H9 (cell line): ENCODE measurements at regions not wholly inside any gene's neighbourhood (a gene's known extent, or its start where the extent isn't known, plus 50 kb on each side); places are given as distances from the start of the nearest gene placed in this dataset.

Experiments used
- DNase-seq: peaks from one replicate; pipeline ENCODE4 v3.0.0-alpha.2; 2017
- H2AFZ ChIP-seq: one replicate; pipeline ENCODE4 v1.6.1; 2013; ENCODE audit warnings: mild to moderate bottlenecking, low read length, control low read depth, moderate library complexity
- H2AK5ac ChIP-seq: 2 replicates; pipeline ENCODE4 v1.6.1; 2013; ENCODE audit warnings: low read length, control low read depth, mixed read lengths; ENCODE audit not compliant: insufficient read length
- H2BK120ac ChIP-seq: one replicate; pipeline ENCODE4 v1.6.1; 2013; ENCODE audit warnings: low read depth, mild to moderate bottlenecking, low read length, control low read depth, inconsistent platforms; ENCODE audit not compliant: poor library complexity, severe bottlenecking
- H2BK12ac ChIP-seq: 2 replicates; pipeline ENCODE4 v1.6.1; 2013; ENCODE audit warnings: low read length, control low read depth, mixed read lengths, low read depth; ENCODE audit not compliant: insufficient read length
- H2BK15ac ChIP-seq: 2 replicates; pipeline ENCODE4 v1.6.1; 2013; ENCODE audit warnings: low read depth, low read length, control low read depth
- H2BK20ac ChIP-seq: one replicate; pipeline ENCODE4 v1.6.1; 2013; ENCODE audit warnings: low read depth, mild to moderate bottlenecking, low read length, control low read depth, inconsistent platforms; ENCODE audit not compliant: poor library complexity, severe bottlenecking
- H2BK5ac ChIP-seq: 2 replicates; pipeline ENCODE4 v1.6.1; 2013; ENCODE audit warnings: low read length, control low read depth, mixed read lengths; ENCODE audit not compliant: insufficient read length
- H3K14ac ChIP-seq: 2 replicates; pipeline ENCODE4 v1.6.1; 2013; ENCODE audit warnings: low read length, control low read depth; ENCODE audit not compliant: insufficient read depth
- H3K18ac ChIP-seq: 2 replicates; pipeline ENCODE4 v1.6.1; 2013; ENCODE audit warnings: low read depth, mild to moderate bottlenecking, mixed read lengths, low read length, control low read depth; ENCODE audit not compliant: insufficient read length
- H3K23ac ChIP-seq: 2 replicates; pipeline ENCODE4 v1.6.1; 2013; ENCODE audit warnings: low read length, control low read depth, mixed read lengths, low read depth; ENCODE audit not compliant: insufficient read length
- H3K23me2 ChIP-seq: 2 replicates; pipeline ENCODE4 v1.6.1; 2013; ENCODE audit warnings: low read depth, mild to moderate bottlenecking, mixed read lengths, low read length, control low read depth; ENCODE audit not compliant: insufficient read length, poor library complexity, severe bottlenecking
- H3K27ac ChIP-seq: 2 replicates; pipeline ENCODE4 v1.5.1; 2013; ENCODE audit warnings: low read length, control low read depth, mixed read lengths, low read depth; ENCODE audit not compliant: insufficient read length
- H3K27me3 ChIP-seq: 2 replicates; pipeline ENCODE4 v1.6.1; 2013; ENCODE audit warnings: low read length, control low read depth, inconsistent platforms; ENCODE audit not compliant: insufficient read depth
- H3K4ac ChIP-seq: 2 replicates; pipeline ENCODE4 v1.6.1; 2013; ENCODE audit warnings: low read depth, mild to moderate bottlenecking, control low read depth, inconsistent platforms, low read length, moderate library complexity
- H3K4me1 ChIP-seq: 2 replicates; pipeline ENCODE4 v1.6.1; 2013; ENCODE audit warnings: low read length, control low read depth, inconsistent platforms; ENCODE audit not compliant: insufficient read depth
- H3K4me2 ChIP-seq: 2 replicates; pipeline ENCODE4 v1.6.1; 2013; ENCODE audit warnings: low read length, control low read depth, mixed read lengths; ENCODE audit not compliant: insufficient read length, insufficient read depth
- H3K56ac ChIP-seq: 2 replicates; pipeline ENCODE4 v1.6.1; 2013; ENCODE audit warnings: low read depth, mild to moderate bottlenecking, mixed read lengths, low read length, control low read depth; ENCODE audit not compliant: insufficient read length
- H3K79me1 ChIP-seq: 2 replicates; pipeline ENCODE4 v1.6.1; 2013; ENCODE audit warnings: low read depth, mild to moderate bottlenecking, moderate library complexity, low read length, control low read depth, inconsistent platforms; ENCODE audit not compliant: insufficient read depth, poor library complexity, severe bottlenecking
- H3K79me2 ChIP-seq: 2 replicates; pipeline ENCODE4 v1.6.1; 2013; ENCODE audit warnings: low read length, control low read depth, inconsistent platforms; ENCODE audit not compliant: insufficient read depth
- H3K9ac ChIP-seq: 2 replicates; pipeline ENCODE4 v1.6.1; 2013; ENCODE audit warnings: low read length, control low read depth, mixed read lengths; ENCODE audit not compliant: insufficient read length; ENCODE audit errors: extremely low read depth
- H3K9me3 ChIP-seq: one replicate; pipeline ENCODE4 v1.6.1; 2013; ENCODE audit warnings: low read depth, low read length, inconsistent platforms; ENCODE audit not compliant: control insufficient read depth
- H3T11ph ChIP-seq: one replicate; pipeline ENCODE4 v1.6.1; 2013; ENCODE audit warnings: mild to moderate bottlenecking, low read length, control low read depth, inconsistent platforms
- H4K20me1 ChIP-seq: one replicate; pipeline ENCODE4 v1.6.1; 2013; ENCODE audit not compliant: control insufficient read depth, insufficient read length, insufficient read depth
- H4K5ac ChIP-seq: 2 replicates; pipeline ENCODE4 v1.6.1; 2013; ENCODE audit warnings: low read depth, mild to moderate bottlenecking, mixed read lengths, low read length, control low read depth; ENCODE audit not compliant: insufficient read length
- H4K8ac ChIP-seq: replicated peaks from 2 replicates; pipeline ENCODE4 v1.6.1; 2013; ENCODE audit warnings: low read length, control low read depth, mixed read lengths, low read depth; ENCODE audit not compliant: insufficient read length
- H4K91ac ChIP-seq: 2 replicates; pipeline ENCODE4 v1.6.1; 2013; ENCODE audit warnings: low read depth, mild to moderate bottlenecking, moderate library complexity, mixed read lengths, low read length, control low read depth; ENCODE audit not compliant: insufficient read length
- H3K27ac Mint-ChIP-seq, 3 experiments: 2 replicates in 2 of 3; 3 replicates in 1 of 3; pipeline ENCODE4 v1.8.0; 2020 to 2021; ENCODE audit warnings: mixed read lengths in 3 of 3, mild to moderate bottlenecking in 1 of 3, moderate library complexity in 1 of 3
- H3K27me3 Mint-ChIP-seq: 2 replicates; pipeline ENCODE4 v1.8.0; 2021; ENCODE audit warnings: low read depth, mild to moderate bottlenecking, moderate library complexity, mixed read lengths
- H3K36me3 Mint-ChIP-seq, 3 experiments: 2 replicates in 2 of 3; 3 replicates in 1 of 3; pipeline ENCODE4 v1.8.0; 2020 to 2021; ENCODE audit warnings: low read depth in 3 of 3, mixed read lengths in 3 of 3; ENCODE audit not compliant: insufficient read depth in 1 of 3
- H3K4me1 Mint-ChIP-seq, 2 experiments: 2 replicates each; pipeline ENCODE4 v1.8.0; 2020; ENCODE audit warnings: mixed read lengths in 2 of 2
- H3K4me3 Mint-ChIP-seq, 2 experiments: 2 replicates in 1 of 2; 3 replicates in 1 of 2; pipeline ENCODE4 v1.8.0; 2020 to 2021; ENCODE audit warnings: mild to moderate bottlenecking in 2 of 2, mixed read lengths in 2 of 2, moderate library complexity in 1 of 2
- H3K9me3 Mint-ChIP-seq, 2 experiments: 2 replicates in 1 of 2; 3 replicates in 1 of 2; pipeline ENCODE4 v1.8.0; 2020; ENCODE audit warnings: mild to moderate bottlenecking in 2 of 2, mixed read lengths in 2 of 2, moderate library complexity in 1 of 2
- CTCF ChIP-seq: fragments of 200-600 bp; sonication (generic); conservative IDR thresholded peaks from 3 replicates; pipeline ENCODE4 v1.8.0; 2021; ENCODE audit warnings: antibody characterized with exemption, mild to moderate bottlenecking
- WGBS: extraction: QIAGEN DNeasy Blood & Tissue Kit; methylation state at CpG from one replicate; pipeline ENCODE4 v1.1.7; 2013; ENCODE audit warnings: missing lambda C conversion rate, low lambda C conversion rate, mixed read lengths; ENCODE audit not compliant: insufficient read length; ENCODE audit errors: extremely low coverage; 5-methylcytosine and 5-hydroxymethylcytosine counted together

GRCh38 chr5:152864447-152864846, 459.4 kb upstream of the NMUR2 start:
- H3K14ac ChIP-seq = no peak overlapping the region
- H4K20me1 ChIP-seq = no peaks in the 10 kb centered on the region
- no peak for TF ChIP-seq CTCF
- no peak overlapping the region for H2BK15ac ChIP-seq
- no peak overlapping the region for H2BK120ac ChIP-seq
- no peak overlapping the region for H3K27ac ChIP-seq
- Mint-ChIP-seq H3K27ac (no peak overlapping the region), H3K4me1 (peaks cover 15 to 16% of the 10 kb centered on the region in 2 experiments), H3K36me3 (peaks cover 0 to 8% (median 3%) of the 10 kb centered on the region in 3 experiments; a peak in 3 of 7 replicates), H3K9me3 (peaks cover 0 to 10% of the 10 kb centered on the region in 2 experiments; a peak in 3 of 5 replicates), H3K27me3 (no peaks in the 10 kb centered on the region), H3K4me3 (no peak overlapping the region)
- no peak overlapping the region for H2BK12ac ChIP-seq
- WGBS = no CpG with 5 or more reads among the region's 3 CpGs
- no peak overlapping the region for H3K23ac ChIP-seq
- no peaks in the 10 kb centered on the region for H3K23me2 ChIP-seq
- H3K79me2 ChIP-seq = no peaks in the 10 kb centered on the region
- H4K8ac ChIP-seq = no peak overlapping the region
- H3K9me3 ChIP-seq = no peaks in the 10 kb centered on the region
- H3K4me2 ChIP-seq = no peak overlapping the region
- H3T11ph ChIP-seq = no peak overlapping the region
- H2AK5ac ChIP-seq = no peak overlapping the region
- H4K91ac ChIP-seq = no peak overlapping the region
- DNase-seq = no peak
- no peak overlapping the region for H3K9ac ChIP-seq
- no peak overlapping the region for H2BK20ac ChIP-seq
- H3K56ac ChIP-seq = no peak overlapping the region
- H3K27me3 ChIP-seq = no peaks in the 10 kb centered on the region
- no peaks in the 10 kb centered on the region; the same call in 1 of the 2 replicates for H3K4me1 ChIP-seq
- no peak overlapping the region for H4K5ac ChIP-seq
- H2BK5ac ChIP-seq = no peak overlapping the region
- H2AFZ ChIP-seq = no peak overlapping the region
- no peak overlapping the region for H3K18ac ChIP-seq
- no peaks in the 10 kb centered on the region for H3K79me1 ChIP-seq
- H3K4ac ChIP-seq = no peak overlapping the region
